22Rv1 (cell line): ENCODE measurements at regions not wholly inside any gene's neighbourhood (a gene's known extent, or its start where the extent isn't known, plus 50 kb on each side); places are given as distances from the start of the nearest gene placed in this dataset.

Experiments
- CTCF ChIP-seq: fragments of 450-650 bp; IDR thresholded peaks from 2 replicates; pipeline ENCODE4 v1.5.1; 2017; ENCODE audit warnings: mild to moderate bottlenecking
- ZFX ChIP-seq: fragments of 450-650 bp; IDR thresholded peaks from 2 replicates; pipeline ENCODE4 v1.6.1; 2017; ENCODE audit warnings: antibody characterized with exemption, borderline replicate concordance

- TF ChIP-seq CTCF, result no peak
- TF ChIP-seq ZFX, result no peak
These were observed 69.3 kb downstream of the KLF12 start for GRCh38 chr13:74064805-74065312.
